ENCODE measurements at regions not wholly inside any gene's neighbourhood (a gene's known extent, or its start where the extent isn't known, plus 50 kb on each side); places are given as distances from the start of the nearest gene placed in this dataset.
"Not testable (repeated sequence)": the region's sequence is repeated elsewhere in the genome, so short reads cannot be mapped to it uniquely, and the experiment has no call there.

DNA sequence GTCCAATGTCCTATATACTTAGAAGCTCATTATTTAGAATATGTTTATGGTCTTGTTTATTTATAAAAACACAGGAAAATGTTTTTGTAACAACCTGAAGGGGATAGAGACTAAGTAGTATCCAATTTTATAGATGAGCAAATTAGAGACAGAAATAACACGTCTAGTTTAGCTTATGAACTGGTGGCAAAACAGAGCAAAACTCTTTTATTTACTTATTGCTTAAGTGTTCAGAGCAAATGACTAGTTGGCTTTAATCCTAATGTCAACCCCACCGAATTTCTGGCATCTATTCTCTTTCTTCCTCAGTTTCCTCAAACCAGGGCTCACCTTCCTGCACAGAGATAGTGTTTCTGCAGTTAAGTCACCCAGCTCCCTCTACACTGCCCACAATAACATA is 792.8 kb downstream of the REEP3 start:
- DNase-seq (ENCODE audit: low read depth, low spot score), result no peak

DNA sequence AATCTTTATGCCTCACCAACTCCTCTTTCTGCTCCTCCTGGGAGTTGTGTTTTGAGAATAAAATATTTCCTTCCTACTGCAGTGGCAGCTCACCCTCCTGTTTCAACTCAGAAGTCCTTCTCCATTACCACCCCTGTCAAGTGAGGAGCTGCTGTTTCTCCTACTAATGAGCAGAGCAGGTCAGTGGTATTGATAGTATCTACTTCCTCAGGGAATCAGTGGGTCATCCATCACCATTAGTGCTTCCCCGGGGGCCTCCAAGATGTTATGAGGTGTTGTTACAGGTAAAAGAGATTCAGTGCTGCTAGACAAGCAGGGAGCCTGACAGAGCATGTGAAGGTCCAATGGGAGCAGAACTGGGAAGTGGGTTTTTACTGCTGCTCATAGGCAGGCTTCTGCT is 795.2 kb downstream of the REEP3 start:
- no peak for DNase-seq (ENCODE audit: low read depth, low spot score)

- no peak for DNase-seq (ENCODE audit: low read depth, low spot score)
Measured at GRCh38 chr10:64316833-64317232, 795.6 kb downstream of the REEP3 start.

- DNase-seq (ENCODE audit: low read depth, low spot score), result no peak
Measured at GRCh38 chr10:64320448-64320847, 799.2 kb downstream of the REEP3 start.

- DNase-seq (ENCODE audit: low read depth, low spot score), result no peak
Measured at GRCh38 chr10:64329510-64329909, 808.3 kb downstream of the REEP3 start.

DNA sequence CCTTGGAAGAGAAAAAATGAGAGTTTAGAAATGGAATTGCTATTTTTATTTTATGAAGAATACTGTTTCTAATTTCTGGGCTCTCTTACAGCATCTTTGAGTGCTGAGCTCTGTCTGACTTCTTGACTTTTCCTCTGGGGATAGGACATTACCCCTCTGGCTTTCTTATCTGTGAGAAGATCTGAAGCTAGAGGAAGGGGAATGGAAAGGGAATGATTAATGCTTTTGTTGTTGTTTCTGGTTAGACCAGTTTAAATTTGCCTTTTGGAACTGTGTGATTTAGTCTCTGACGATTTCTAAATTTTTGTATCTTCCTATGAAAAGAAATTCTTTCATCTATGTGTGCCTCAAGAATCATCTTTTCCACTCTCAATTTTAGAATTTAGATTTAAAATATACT is 811.4 kb downstream of the REEP3 start:
- DNase-seq (ENCODE audit: low read depth, low spot score), result no peak

DNA sequence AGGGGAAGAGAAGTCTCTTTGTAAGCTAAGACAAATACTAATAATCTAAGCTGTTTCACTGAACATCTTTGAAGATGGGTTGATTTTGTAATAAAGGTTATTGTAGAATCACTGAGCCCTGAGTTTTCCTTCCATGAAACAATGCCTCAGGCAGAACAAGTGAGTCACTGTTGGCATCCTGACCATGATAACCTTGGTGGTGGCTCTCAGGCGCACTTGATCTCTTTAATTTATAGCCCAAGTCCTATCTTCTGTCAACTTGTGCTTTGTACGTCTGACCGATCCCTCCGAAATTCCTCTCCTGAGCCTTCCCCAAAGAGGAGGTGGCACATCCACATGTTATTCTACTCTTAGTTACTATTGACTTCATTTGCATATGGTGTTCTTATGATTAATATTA is 812.9 kb downstream of the REEP3 start:
- no peak for DNase-seq (ENCODE audit: low read depth, low spot score)

DNA sequence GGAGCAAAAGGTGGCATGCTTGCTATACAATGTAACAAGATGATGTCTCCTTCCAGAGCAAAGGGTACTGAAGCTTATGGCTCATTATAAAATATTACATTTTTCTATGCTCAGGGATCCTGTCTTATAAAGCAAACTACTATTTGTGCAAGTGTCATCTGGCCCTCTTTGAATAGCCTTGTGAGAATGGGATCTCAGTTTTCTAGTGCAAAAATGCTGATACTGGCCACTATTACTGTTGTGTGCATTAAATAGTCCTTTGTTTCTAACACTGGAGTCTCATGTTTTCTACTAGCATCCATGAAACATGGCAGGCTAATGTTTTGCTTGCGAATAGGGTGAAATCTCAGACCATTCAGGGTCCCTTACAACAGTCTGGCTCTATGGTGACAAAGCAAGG is 823.0 kb downstream of the REEP3 start:
- no peak for DNase-seq (ENCODE audit: low read depth, low spot score)

GRCh38 chr10:64345856-64346255 is 824.7 kb downstream of the REEP3 start:
- no peak for DNase-seq (ENCODE audit: low read depth, low spot score)

DNA sequence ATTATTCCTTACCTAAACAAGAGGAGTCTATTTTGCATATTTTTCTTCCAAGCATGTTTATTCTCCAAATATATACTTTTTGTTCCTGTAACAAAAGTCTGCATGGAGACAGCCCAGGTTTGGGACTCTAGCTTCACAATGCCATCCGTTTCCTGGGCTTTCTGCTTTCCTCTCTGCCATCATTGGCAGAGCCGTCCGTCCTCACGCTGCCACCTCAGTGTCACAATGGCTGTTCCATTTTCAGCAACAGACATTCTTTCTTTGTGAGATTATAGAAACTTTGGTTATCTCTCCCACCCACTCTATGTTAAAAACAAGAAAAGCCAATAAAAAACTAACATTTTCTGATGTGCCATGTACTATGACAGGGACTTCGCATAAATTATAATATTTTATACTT is 825.2 kb downstream of the REEP3 start:
- no peak for DNase-seq (ENCODE audit: low read depth, low spot score)

DNA sequence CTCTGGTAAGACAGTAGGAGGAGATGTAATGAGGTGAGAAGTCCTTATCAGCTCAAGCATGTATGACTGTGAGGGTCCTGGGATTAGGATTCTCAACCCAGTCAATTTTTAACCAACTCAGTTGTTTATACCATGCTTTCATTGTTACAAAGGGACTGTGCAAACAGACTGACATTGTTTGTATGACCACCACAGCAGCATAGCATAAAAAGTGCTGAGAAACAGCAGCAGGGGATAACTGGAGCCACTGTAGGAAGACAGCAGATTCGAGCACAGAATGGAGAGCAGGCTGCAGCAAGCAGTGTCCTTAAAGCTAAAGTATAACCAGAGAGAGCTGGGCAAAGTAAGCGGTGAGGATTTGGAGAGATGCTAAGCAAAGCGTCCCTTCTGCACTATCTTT is 829.5 kb downstream of the REEP3 start:
- DNase-seq (ENCODE audit: low read depth, low spot score), result no peak

DNA sequence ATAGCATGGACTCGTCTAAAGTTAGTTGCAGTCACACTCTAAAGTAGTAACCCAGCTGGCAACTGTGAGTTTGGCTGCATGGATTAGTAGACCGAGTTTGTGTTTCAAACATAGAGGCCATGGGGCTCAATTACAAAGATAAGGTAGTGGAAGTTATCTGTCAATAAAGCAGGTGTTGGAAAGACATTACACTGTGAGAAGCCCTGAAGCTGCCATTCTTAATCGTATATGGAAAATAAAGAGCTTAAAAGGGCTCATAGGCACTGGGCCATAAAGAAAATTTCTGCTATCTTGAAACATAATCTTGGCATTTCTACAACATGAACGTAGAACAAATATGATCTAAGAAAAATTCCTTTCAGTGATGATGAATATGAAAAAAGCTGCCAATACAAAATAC is 837.7 kb downstream of the REEP3 start:
- no peak for DNase-seq (ENCODE audit: low read depth, low spot score)

DNA sequence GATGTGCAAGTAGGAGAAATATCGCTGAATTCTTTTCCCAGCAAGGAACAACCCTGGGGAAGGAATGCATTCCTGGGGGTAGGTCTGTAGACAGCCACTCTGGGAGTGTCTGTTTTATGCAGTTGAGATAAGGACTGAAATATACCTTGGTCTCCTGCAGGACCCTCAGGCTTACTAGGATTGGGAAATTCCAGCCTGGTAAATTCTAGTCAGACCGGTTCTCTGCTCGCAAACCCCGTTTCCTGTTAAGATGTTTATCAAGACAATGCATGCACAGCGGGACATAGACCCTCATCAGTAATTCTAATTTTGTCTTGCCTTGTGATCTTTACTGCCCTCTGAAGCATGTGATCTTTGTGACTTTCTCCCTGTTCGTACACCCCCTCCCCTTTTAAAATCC is 839.0 kb downstream of the REEP3 start:
- DNase-seq (ENCODE audit: low read depth, low spot score), result not testable (repeated sequence)

GRCh38 chr10:64363687-64364086 is 842.5 kb downstream of the REEP3 start:
- no peak for DNase-seq (ENCODE audit: low read depth, low spot score)

- DNase-seq (ENCODE audit: low read depth, low spot score), result no peak
Measured at GRCh38 chr10:64365663-64366062, 844.5 kb downstream of the REEP3 start.

- no peak for DNase-seq (ENCODE audit: low read depth, low spot score)
Measured at GRCh38 chr10:64368298-64368697, 847.1 kb downstream of the REEP3 start.

- no peak for DNase-seq (ENCODE audit: low read depth, low spot score)
Measured at GRCh38 chr10:64369885-64370773, 848.9 kb downstream of the REEP3 start.

DNA sequence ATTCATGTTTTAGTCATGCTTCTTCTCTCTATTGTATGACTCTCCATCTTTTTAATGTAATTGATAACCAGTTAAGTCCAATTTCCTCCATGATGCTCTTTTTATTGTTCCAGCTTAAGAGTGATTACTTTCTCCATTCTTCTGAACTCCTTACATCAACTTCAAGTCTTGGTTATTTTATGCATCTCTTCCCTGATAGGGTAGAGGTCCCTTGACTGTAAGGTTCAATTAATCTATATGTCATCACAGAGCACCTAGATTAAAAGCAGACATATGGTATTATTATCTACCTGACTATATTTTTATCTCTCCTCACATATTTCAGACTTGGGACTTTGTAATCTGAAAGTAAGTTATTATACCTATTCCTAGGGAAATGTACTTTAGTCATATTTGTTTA is 853.1 kb downstream of the REEP3 start:
- DNase-seq (ENCODE audit: low read depth, low spot score), result no peak

- DNase-seq (ENCODE audit: low read depth, low spot score), result no peak
Measured at GRCh38 chr10:64376167-64376566, 855.0 kb downstream of the REEP3 start.

DNA sequence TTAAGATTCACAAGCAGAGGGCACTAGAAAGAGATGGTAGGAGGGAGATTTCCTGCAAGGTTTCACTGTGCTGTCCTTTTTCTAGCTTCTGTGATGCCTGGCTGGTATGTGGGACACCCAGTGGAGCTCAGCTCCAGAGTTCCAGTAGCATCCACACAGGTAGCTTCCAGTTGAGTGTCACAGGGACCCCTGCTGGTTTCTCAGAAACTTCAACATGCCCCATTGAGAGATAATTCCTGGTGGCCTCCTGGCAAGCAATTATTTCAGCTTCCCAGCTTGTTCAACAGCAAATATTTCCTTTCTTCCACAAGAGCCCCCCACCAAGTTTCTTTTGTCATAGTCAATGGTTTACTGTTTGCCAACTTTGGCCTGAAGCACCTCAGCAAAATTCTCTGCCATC is 858.7 kb downstream of the REEP3 start:
- DNase-seq (ENCODE audit: low read depth, low spot score), result no peak

- no peak for DNase-seq (ENCODE audit: low read depth, low spot score)
Measured at GRCh38 chr10:64385355-64385754, 864.2 kb downstream of the REEP3 start.

DNA sequence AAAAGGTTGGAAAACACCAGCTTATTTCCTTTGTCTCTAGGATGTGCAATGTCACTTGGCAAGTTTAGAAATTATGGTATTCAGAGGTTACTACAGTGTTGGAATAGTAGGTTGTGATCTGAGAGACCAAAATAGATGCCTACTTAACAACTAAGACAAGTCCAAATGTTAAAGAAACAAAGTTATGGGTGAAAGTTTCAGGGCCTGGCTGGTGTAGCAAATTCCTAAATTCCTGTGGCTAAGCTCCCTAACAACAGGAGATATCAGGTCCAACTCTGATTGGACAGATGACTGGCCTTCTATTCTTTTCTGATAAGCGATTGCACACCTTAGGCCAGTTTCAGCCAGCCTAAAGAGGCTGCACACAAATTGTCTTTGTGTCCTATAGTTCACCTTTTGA is 873.5 kb downstream of the REEP3 start:
- no peak for DNase-seq (ENCODE audit: low read depth, low spot score)

DNA sequence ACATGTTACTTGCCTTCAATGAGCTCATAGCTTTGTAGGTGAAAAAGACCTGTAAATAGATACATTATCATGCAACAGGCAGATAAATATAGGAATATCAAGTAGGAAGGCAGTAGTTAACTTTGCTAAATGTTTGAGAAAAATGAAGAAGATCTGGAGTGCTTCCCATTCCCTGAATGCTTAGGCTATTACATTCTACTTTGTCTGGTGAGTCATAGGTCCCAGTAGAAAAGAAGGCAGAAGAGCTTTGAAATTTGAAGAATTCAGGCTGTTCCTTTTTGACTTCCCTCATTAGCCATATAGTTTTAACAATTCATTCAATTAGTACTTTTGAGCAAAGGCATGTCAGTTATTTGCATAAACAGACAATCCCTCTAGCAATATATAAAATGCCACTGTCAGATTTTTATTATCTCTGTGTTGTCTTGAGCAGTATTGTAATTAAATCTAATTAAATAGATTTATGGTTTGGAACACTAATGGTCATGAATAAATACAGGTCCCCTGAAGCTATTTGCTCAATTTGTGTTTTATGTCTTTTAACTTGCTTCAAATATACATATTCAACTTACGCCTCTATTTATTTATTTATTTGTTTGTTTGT is 875.0 kb downstream of the REEP3 start:
- DNase-seq (ENCODE audit: low read depth, low spot score), result no peak
